B cell (primary cell): ENCODE measurements at regions not wholly inside any gene's neighbourhood (a gene's known extent, or its start where the extent isn't known, plus 50 kb on each side); places are given as distances from the start of the nearest gene placed in this dataset.

ENCODE experiments used
- ATAC-seq: fragments of 200-7000 bp; cut with Tn5 transposase; one replicate; pipeline ENCODE4 v1.10.0; 2021; ENCODE audit warnings: low read depth, mild to moderate bottlenecking, moderate number of reproducible peaks, moderate library complexity
- CTCF ChIA-PET: fragments of 350-600 bp; sonication (Branson Sonifier 250); formaldehyde crosslinking; loops from one replicate; lab custom pipeline; 2021; ENCODE audit warnings: antibody characterized with exemption, inconsistent platforms; lab: Charles Lee
- POLR2A ChIA-PET: fragments of 350-600 bp; sonication (Branson Sonifier 250); formaldehyde crosslinking; loops from one replicate; lab custom pipeline; 2021; ENCODE audit warnings: antibody characterized with exemption; lab: Charles Lee
- DNase-seq: peaks from one replicate; pipeline ENCODE4 v3.0.0; 2013
- H2AFZ ChIP-seq: 2 replicates; pipeline ENCODE4 v1.6.1; 2012; ENCODE audit warnings: mild to moderate bottlenecking, low read depth, low read length; ENCODE audit not compliant: insufficient read depth, poor library complexity, severe bottlenecking
- H3K27ac ChIP-seq, 2 donors: 1 replicate in 1 of 2; 2 replicates in 1 of 2; pipeline ENCODE4 v1.5.1; 2012 to 2013; ENCODE audit warnings: low read length in 2 of 2, mild to moderate bottlenecking in 2 of 2, moderate library complexity in 1 of 2
- H3K27me3 ChIP-seq, 4 experiments: fragments of 200-600 bp in 1 of 4; sonication (generic) in 1 of 4; replicated peaks in 1 of 4; 1 replicate in 2 of 4; 2 replicates in 2 of 4; pipeline versions ENCODE4 v1.6.1 to v1.7.0; 2013 to 2016; ENCODE audit warnings: low read length in 3 of 4, mild to moderate bottlenecking in 2 of 4, mixed read lengths in 1 of 4, moderate library complexity in 1 of 4; ENCODE audit not compliant: insufficient read depth in 4 of 4, control insufficient read depth in 3 of 4; ENCODE audit errors: control extremely low read depth in 1 of 4
- H3K36me3 ChIP-seq, 2 experiments: replicated peaks in 1 of 2; 1 replicate in 1 of 2; 2 replicates in 1 of 2; pipeline versions ENCODE4 v1.6.1 to v1.7.1; 2013; ENCODE audit warnings: low read length in 1 of 2; ENCODE audit not compliant: insufficient read depth in 2 of 2, control insufficient read depth in 1 of 2; ENCODE audit errors: control extremely low read depth in 1 of 2, extremely low read depth in 1 of 2
- H3K4me1 ChIP-seq, 2 donors: fragments of 200-600 bp in 1 of 2; sonication (generic) in 1 of 2; 1 replicate in 1 of 2; 2 replicates in 1 of 2; pipeline versions ENCODE4 v1.5.1 to v1.6.1; 2013 to 2017; ENCODE audit warnings: low read length in 2 of 2; ENCODE audit not compliant: control insufficient read depth in 2 of 2, insufficient read depth in 2 of 2
- H3K4me2 ChIP-seq: replicated peaks from 2 replicates; pipeline ENCODE3; 2012; ENCODE audit warnings: mild to moderate bottlenecking, low read depth, low read length; ENCODE audit not compliant: poor library complexity, severe bottlenecking
- H3K4me3 ChIP-seq, 5 experiments: fragments of 200-600 bp in 1 of 5; sonication (generic) in 1 of 5; 1 replicate in 3 of 5; 2 replicates in 2 of 5; pipeline versions ENCODE4 v1.5.1 to v1.7.0; 2011 to 2016; ENCODE audit warnings: low read length in 4 of 5, mild to moderate bottlenecking in 4 of 5, low read depth in 2 of 5, control low read depth in 1 of 5, moderate library complexity in 1 of 5; ENCODE audit not compliant: insufficient read depth in 1 of 5; ENCODE audit errors: control extremely low read depth in 1 of 5, extremely low read depth in 1 of 5
- H3K79me2 ChIP-seq: fragments of 200-600 bp; sonication (generic); one replicate; pipeline ENCODE4 v1.6.0; 2016; ENCODE audit warnings: low read length; ENCODE audit not compliant: control insufficient read depth, insufficient read depth
- H3K9ac ChIP-seq: fragments of 200-600 bp; sonication (generic); 2 replicates; pipeline ENCODE4 v1.6.1; 2017; ENCODE audit warnings: mild to moderate bottlenecking, low read length, moderate library complexity
- H3K9me3 ChIP-seq, 3 donors: one replicate each; pipeline versions ENCODE4 v1.6.1 to v1.7.1; 2013; ENCODE audit warnings: low read length in 2 of 3; ENCODE audit not compliant: control insufficient read depth in 2 of 3, insufficient read depth in 1 of 3; ENCODE audit errors: control extremely low read depth in 1 of 3
- H4K20me1 ChIP-seq: 2 replicates; pipeline ENCODE4 v1.6.0; 2012; ENCODE audit warnings: mild to moderate bottlenecking, low read length; ENCODE audit not compliant: insufficient read depth, control insufficient read depth, poor library complexity, severe bottlenecking
- H3K27ac Mint-ChIP-seq: one replicate; pipeline ENCODE4 v1.8.0; 2021; ENCODE audit warnings: mixed read lengths
- H3K27me3 Mint-ChIP-seq: one replicate; pipeline ENCODE4 v1.8.0; 2021; ENCODE audit warnings: mixed read lengths
- H3K4me1 Mint-ChIP-seq: one replicate; pipeline ENCODE4 v1.8.0; 2021; ENCODE audit warnings: mixed read lengths
- H3K4me3 Mint-ChIP-seq: one replicate; pipeline ENCODE4 v1.8.0; 2021; ENCODE audit warnings: mixed read lengths
- H3K9me3 Mint-ChIP-seq: one replicate; pipeline ENCODE4 v1.8.0; 2022; ENCODE audit warnings: mixed read lengths; ENCODE audit not compliant: insufficient read depth
- EZH2 ChIP-seq: IDR thresholded peaks from 2 replicates; pipeline ENCODE4 v1.6.1; 2012; ENCODE audit warnings: borderline replicate concordance, low read depth, mild to moderate bottlenecking, moderate library complexity, low read length; ENCODE audit not compliant: insufficient read depth, poor library complexity, severe bottlenecking
- WGBS: methylation state at CpG from one replicate; pipeline ENCODE4 v1.1.5; 2013; ENCODE audit warnings: missing lambda C conversion rate; ENCODE audit not compliant: insufficient coverage; 5-methylcytosine and 5-hydroxymethylcytosine counted together
- intact Hi-C: fragments of 100-400 bp; cut with micrococcal nuclease; formaldehyde crosslinking; loops from one replicate; pipeline ENCODE4 v1.10.0; 2022
- TF ChIP-seq, protein P1 (sequence below): fragments of 200-600 bp; IDR thresholded peaks from one replicate; pipeline ENCODE4 v1.8.0; 2022; ENCODE audit warnings: antibody characterized with exemption, mild to moderate bottlenecking

DNA sequence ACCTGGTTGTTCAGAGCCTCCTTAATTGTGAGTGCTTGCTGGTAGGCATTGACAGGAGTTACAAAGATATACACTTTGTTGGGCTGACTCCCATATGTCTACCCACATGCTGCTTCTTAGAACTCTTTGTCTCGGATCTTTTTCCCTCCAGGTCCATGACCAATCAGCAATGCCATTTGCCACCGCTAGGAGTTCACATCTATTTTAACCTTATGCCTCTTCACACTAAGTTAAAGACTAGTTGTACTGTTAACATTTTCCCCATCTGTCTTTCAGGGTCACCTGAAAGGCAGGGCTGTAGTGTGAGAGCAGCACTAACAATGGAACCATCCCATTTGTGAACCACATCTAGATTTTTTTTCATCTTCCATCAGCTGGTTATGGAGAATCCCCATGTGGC is 226.7 kb upstream of the NPY start:
- no peak for ATAC-seq

DNA sequence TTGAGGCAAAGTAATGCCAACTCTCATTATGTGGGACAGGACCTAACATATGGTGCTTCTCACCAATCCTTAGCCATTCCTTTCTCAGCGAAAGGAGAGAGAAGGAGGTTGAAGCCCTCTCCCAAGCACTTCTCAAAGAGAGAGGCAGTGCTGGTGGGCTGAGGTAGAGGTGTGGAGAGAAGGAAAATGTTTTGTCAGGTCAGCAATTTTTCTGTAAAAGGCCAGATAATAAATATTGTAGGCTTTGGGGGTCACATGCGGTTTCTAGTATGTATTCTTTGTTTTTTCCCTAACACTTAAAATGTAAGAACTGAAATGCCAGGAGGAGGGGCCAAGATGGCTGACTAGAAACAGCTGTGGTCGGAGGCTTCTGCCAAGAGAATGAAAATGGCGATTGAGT is 225.0 kb upstream of the NPY start:
- no peaks in the 10 kb centered on the region for H4K20me1 ChIP-seq
- intact Hi-C loops = no loop called here
- ChIA-PET CTCF (no interaction called here), POLR2A (no interaction called here)
- H3K27me3 Mint-ChIP-seq = peaks cover 8% of the 10 kb centered on the region
- no peak overlapping the region for H3K4me2 ChIP-seq
- no peaks in the 10 kb centered on the region for H3K9me3 ChIP-seq
- H3K27ac ChIP-seq = no peak overlapping the region
- no peak overlapping the region for H3K9ac ChIP-seq
- no peak overlapping the region for H3K27ac Mint-ChIP-seq
- no peaks in the 10 kb centered on the region for H3K27me3 ChIP-seq
- ATAC-seq (no peak), DNase-seq (no peak)
- no peaks in the 10 kb centered on the region for H3K4me1 ChIP-seq
- no peak overlapping the region for H3K4me3 Mint-ChIP-seq
- TF ChIP-seq, protein P1, sequence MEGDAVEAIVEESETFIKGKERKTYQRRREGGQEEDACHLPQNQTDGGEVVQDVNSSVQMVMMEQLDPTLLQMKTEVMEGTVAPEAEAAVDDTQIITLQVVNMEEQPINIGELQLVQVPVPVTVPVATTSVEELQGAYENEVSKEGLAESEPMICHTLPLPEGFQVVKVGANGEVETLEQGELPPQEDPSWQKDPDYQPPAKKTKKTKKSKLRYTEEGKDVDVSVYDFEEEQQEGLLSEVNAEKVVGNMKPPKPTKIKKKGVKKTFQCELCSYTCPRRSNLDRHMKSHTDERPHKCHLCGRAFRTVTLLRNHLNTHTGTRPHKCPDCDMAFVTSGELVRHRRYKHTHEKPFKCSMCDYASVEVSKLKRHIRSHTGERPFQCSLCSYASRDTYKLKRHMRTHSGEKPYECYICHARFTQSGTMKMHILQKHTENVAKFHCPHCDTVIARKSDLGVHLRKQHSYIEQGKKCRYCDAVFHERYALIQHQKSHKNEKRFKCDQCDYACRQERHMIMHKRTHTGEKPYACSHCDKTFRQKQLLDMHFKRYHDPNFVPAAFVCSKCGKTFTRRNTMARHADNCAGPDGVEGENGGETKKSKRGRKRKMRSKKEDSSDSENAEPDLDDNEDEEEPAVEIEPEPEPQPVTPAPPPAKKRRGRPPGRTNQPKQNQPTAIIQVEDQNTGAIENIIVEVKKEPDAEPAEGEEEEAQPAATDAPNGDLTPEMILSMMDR = no peak
- TF ChIP-seq EZH2 = no peak
- no peaks in the 10 kb centered on the region for H3K36me3 ChIP-seq
- no peaks in the 10 kb centered on the region for H3K9me3 Mint-ChIP-seq
- H3K4me3 ChIP-seq = no peak overlapping the region
- H3K4me1 Mint-ChIP-seq = no peaks in the 10 kb centered on the region
- H3K79me2 ChIP-seq = no peaks in the 10 kb centered on the region
- no peak overlapping the region for H2AFZ ChIP-seq
- 100% methylated on average over 2 of the region's 4 CpGs for WGBS

More for the DNA sequence above, 226.7 kb upstream of the NPY start:
- ChIA-PET CTCF (no interaction called here), POLR2A (no interaction called here)
- Mint-ChIP-seq H3K4me1 (no peaks in the 10 kb centered on the region), H3K27ac (no peak overlapping the region), H3K9me3 (no peaks in the 10 kb centered on the region), H3K4me3 (no peak overlapping the region), H3K27me3 (peaks cover 16% of the 10 kb centered on the region)
- TF ChIP-seq, protein P1 = no peak
- no peak for TF ChIP-seq EZH2
- Histone ChIP-seq H3K36me3 (no peaks in the 10 kb centered on the region), H2AFZ (no peak overlapping the region), H3K9ac (no peak overlapping the region), H3K4me3 (no peak overlapping the region), H3K27ac (no peak overlapping the region), H4K20me1 (no peaks in the 10 kb centered on the region), H3K27me3 (no peaks in the 10 kb centered on the region), H3K9me3 (no peaks in the 10 kb centered on the region), H3K4me1 (no peaks in the 10 kb centered on the region), H3K79me2 (no peaks in the 10 kb centered on the region), H3K4me2 (no peak overlapping the region)
- intact Hi-C loops = no loop called here
- no peak for DNase-seq
- WGBS = no CpG with 5 or more reads among the region's 2 CpGs
